T follicular helper cell (primary cell): ENCODE measurements at regions not wholly inside any gene's neighbourhood (a gene's known extent, or its start where the extent isn't known, plus 50 kb on each side); places are given as distances from the start of the nearest gene placed in this dataset.

Source experiments
- DNase-seq: peaks from one replicate; pipeline ENCODE4 v3.0.0-alpha.2; 2020; ENCODE audit warnings: low read depth

DNA sequence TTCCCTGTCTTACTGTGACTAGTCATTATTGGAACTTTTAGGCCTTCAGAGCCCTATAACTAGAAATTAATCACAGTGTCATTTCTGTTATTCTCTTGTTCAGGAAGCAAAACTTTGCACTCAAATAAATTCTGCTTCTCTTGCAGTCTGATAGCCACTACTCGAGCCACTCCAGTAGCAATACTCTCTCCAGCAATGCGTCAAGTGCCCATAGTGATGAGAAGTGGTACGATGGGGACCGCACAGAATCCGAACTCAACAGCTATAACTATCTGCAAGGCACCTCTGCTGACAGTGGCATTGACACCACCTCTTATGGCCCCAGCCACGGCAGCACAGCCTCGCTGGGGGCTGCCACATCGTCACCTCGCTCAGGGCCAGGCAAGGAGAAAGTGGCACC, 223.2 kb upstream of the RGS6 start:
- DNase-seq = no peak

DNA sequence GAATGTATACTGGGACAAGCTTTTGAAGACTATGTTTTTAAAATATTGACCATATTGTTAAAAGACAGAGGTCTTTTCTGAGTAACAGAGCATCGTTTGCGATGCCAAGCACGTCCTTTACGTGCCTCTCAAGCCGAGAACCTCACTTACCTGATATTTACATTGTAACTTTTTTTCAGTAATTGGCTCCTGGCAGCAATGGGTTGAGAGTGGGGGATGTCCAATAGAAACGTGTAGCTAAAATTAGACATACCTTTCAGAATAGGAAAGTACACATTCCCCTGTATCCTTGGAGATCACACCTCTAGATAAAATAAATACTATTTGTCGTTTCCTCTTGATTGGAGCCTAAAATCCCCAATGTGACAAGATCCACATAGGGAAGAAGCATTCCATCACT, 222.2 kb upstream of the RGS6 start:
- DNase-seq = no peak

DNA sequence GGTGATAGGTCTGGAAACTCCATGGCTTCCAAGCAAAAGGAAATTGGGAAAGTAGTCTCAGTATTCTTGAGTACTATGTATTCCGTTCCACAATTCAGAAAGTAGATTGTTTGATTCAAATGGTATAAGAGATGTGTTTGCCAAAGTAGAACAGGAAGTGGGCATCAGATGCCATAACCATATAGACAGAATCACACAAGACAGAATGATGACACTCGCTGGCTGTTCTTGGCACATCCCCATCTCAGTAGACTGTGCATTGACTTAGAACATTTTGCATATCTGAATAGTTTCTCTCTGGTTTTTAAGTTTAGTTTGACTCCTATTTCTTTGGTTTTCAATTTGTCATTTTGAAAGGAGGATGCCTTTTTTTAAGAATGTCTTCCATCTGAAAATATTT, 221.1 kb upstream of the RGS6 start:
- no peak for DNase-seq

DNA sequence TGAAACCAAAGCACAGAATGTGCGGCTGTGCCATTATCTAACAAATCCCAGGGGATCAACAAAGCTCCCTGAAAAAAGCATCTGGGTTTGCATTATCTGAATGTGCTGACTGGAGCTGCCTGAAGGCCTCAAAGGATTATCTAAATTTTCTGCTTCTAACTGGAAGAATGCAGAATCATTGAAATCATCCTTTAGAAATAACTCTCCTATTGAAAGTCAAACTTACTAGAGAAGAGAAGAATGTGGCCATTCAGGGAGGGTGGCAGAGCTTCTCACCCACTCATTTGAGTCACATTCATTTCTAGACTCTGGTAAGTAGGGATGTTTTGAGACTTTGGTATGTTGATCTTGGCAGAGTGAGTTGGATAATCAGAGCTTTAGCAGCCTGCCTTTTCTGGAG, 220.6 kb upstream of the RGS6 start:
- no peak for DNase-seq

GRCh38 chr14:71712478-71712877, 219.8 kb upstream of the RGS6 start:
- no peak for DNase-seq

GRCh38 chr14:71713016-71713415, 219.2 kb upstream of the RGS6 start:
- DNase-seq = no peak

DNA sequence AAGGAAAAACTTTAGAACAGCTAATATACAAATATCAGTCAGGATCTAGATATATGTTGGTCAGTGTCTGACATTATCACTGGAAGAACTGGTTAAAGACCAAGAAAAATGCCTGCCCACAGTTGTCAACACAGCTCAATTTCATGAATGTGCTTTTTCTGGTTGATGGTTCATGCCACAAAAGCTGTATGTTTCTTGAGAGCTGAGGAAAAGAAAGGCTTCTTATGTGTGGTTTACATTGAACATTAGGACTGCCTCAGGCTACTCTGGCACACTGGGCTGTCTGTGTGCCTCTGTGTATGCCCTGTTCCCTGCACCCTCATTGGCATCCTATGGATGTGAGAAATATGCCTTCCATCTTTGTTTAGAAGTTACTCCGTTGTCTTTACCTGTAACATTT, 218.8 kb upstream of the RGS6 start:
- no peak for DNase-seq

DNA sequence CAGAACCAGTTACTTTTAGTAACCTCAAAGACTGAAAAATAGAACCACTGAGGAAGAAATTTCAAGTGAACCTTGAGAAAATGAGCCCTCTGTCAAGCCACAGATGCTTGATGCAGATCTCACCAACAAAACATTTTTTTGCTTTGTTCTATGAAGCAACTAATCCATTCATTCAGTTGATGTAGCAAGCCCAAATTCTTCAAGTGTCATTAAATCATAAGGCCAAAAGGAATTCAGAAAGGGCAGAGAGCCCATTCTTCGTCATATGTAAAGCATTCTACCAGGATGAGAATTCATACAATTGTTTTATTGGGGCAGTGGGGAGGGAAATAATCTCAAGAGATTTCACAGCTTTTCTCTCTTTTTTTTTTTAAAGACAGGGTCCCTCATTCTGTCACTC, 218.0 kb upstream of the RGS6 start:
- DNase-seq = no peak

GRCh38 chr14:71716041-71716772, 216.0 kb upstream of the RGS6 start:
- no peak for DNase-seq

DNA sequence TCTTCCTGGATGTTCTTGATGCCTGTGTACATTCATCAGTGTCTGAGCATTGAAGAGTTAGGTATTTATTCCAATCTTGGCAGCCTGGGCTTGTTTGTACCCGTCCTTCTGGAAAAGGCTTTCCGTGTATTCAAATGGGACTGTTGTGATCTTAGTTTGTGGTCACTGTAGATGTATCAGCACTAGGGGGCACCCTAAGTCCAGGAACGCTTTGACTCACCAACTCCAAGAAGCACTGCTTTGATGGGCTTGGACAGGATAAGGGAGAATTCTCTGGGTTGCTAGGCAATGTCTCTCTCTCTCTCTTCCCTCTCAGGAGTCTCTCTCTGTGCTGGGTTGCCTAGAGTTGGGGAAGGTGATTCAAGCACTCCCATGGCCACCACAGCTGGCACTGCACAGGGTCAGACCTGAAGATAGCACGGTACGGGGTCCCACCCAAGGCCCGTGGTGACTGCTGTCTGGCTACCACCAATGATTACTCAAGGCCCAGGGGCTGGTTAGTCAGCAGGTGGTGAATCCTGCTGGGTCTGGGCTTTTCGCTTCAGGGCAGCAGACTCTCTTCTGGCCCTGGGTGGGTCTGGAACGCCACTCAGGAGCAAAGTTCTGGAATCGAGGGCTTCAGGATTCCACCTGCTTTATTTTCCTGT, 211.1 kb upstream of the RGS6 start:
- no peak for DNase-seq

DNA sequence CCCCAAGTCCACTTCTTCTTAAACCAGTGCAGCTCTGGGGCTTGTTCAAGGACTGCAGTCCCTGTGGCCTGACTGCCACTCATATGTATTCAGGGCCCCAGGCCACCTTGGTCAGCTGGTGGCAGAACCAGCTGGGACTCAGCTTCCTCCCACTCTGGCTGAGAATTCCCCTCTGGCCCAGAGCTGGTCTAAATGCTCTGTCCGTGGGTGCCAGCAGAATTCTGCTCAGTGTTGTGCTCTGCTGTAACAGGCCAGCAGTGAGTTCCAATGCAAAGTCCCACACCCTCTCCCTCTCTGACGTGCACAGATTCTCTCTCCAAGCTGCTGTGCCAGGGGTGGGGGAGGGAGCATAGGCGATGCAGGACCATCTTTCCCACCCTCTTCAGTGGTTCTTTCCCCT, 210.4 kb upstream of the RGS6 start:
- no peak for DNase-seq

DNA sequence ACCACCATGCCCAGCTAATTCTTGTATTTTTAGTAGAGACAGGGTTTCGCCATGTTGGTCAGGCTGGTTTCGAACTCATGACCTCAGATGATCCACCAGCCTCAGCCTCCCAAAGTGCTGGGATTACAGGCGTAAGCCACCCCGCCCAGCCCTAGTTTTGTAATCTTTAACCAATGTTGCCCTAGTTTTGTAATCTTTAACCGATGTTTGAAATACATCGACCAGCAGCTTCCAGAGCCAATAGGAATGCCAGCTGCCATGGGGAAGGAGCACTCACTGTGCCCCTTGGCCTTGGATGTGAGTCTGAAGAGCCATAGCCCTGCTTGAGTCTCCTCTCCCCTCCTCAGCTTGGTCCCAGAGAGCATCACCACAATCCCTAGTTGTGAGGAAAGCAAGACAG, 209.3 kb upstream of the RGS6 start:
- DNase-seq = no peak

DNA sequence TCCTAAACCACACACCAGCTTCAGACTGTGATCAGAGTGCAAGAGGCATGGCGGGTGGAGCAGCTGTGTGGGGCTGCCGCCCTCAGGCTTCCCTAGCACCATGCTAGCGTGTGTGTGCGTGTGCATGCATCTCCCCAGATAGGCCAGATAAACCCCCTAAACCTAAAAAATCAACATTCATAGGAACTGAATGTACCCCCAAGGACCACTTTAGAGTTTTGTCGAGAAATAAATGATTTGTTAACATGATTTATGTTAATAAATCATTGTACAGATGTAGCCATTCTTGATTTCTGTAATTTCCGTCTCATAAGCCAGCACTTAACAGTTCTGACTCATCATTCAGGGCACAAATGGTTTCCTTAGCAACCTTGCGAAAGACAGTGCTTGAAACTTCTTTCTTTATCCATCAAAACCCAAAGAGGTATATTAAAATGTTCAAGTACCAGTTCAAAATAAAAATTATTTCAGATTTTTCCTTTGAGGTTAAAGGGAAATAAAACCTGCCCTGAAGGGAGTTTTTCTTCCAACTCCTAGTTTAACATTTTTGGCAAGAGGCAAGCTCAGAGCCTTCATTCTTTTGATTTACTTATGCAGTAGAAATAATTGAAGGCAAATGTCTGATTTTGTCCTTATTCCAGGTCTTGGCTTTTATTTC, 206.2 kb upstream of the RGS6 start:
- no peak for DNase-seq

GRCh38 chr14:71726580-71727021, 205.6 kb upstream of the RGS6 start:
- no peak for DNase-seq

DNA sequence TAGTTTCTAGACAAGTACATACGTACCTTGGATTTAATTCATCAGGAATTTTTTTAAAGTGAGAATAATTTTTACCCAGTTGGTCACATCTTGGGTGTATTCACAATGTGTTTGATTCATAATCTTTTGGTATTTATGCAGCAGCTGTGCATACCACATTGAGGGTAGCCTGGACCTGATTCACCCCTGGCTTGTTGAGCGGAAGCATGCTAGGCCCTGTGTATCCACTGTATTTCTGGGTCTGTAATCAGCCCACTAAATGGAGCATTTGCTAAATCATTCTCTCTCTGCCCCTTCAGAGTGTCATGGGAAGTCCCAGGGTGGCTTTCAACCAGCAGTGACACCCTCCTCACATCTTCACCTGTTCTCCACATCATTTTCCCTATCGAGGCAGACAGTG, 203.8 kb upstream of the RGS6 start:
- DNase-seq = no peak

GRCh38 chr14:71729596-71729995, 202.6 kb upstream of the RGS6 start:
- DNase-seq = no peak

DNA sequence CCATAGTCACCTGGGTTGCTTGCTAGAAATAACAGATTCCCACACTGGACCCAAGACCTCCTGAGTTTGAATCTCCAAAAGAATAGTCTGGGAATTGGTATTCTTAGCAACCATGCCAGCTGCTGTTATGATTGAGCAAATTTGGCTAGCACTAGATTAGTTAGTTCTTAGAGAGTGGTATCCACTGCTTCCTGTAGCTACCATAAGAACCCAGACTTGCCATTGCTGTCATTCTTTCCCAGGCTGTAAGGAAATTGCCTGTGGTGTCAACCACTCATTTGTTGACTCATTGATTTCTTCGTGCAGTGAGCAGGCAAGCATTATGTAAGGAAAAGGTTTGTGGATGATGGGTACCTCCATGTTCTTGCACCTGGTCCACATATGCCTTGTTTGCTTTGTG, 201.8 kb upstream of the RGS6 start:
- DNase-seq = no peak

- DNase-seq = no peak
These were observed 201.1 kb upstream of the RGS6 start for GRCh38 chr14:71731096-71731495.

DNA sequence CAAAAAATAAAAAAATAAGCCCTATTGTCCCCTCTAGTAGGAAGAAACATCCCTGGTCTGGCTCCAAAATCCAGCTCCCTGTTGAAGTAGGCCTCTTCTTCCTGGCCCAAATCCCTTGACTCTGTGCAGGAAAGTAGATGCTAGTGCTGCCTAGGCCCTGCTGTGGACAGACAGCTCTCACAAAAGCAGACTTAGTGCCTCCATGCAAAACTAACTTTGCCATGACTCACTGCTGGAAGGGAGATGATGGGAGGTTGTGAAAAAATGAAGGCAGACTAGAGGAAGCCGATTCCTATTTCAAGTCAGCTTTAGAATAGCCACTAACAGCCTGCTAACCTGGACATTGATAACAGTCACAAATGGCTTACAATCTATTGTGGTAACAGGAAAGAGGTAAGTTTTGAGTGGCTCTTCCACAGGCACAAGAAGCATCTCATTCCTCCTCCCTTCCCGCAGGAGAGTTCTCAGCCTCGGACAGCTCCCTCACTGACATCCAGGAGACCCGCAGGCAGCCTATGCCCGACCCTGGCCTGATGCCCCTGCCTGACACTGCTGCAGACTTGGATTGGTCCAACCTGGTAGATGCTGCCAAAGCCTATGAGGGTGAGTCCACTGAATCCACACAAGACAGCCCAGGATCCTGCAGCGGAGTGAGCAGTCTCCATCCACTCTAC, 198.9 kb upstream of the RGS6 start:
- no peak for DNase-seq

GRCh38 chr14:71734076-71734475, 198.2 kb upstream of the RGS6 start:
- no peak for DNase-seq

DNA sequence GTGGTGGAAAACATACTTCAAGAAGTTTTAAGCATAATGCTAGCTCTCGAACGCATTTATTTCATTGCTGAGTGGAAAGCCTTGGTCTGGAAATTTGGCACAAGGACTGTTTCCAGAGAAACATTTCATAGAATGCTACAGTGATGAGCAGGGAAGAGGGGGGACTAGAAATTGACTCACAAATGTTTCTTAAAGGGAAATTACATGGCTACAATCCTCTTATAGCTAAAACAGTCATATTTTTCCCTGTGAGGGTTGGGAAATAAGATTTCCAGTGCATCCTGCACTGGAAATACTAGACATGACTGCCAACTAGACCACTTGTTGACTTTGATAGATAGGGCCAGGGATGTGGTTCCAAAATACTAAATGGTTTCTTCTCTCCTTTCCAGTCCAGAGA, 197.3 kb upstream of the RGS6 start:
- no peak for DNase-seq

DNA sequence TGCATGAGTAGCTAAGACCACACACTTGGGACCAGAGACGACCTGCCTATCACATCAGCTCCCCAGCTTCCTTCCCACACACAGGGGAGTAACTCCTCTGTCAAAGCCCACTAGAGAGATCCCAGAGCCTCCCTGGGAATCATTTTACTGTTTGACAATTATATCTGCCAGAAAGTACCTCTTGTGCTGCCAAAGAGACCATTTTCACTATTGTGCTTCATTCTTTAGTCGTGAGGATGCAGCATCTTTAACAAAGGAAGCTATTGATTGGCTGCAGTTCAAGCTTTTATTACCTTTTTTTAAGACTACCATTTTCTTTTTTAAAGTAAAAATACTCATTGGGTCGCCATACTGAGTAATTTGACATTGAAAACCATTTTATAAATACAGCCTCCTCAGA, 194.5 kb upstream of the RGS6 start:
- no peak for DNase-seq
